CD8-positive, alpha-beta memory T cell (primary cell): ENCODE measurements at regions not wholly inside any gene's neighbourhood (a gene's known extent, or its start where the extent isn't known, plus 50 kb on each side); places are given as distances from the start of the nearest gene placed in this dataset.
A peak's percentile ranks its signal among the peaks of the same experiment; 100 is the strongest.

Experiments used
- CTCF ChIA-PET: fragments of 350-600 bp; sonication (Branson Sonifier 250); formaldehyde crosslinking; loops from one replicate; lab custom pipeline; 2021; ENCODE audit warnings: antibody characterized with exemption; lab: Charles Lee
- POLR2A ChIA-PET: fragments of 350-600 bp; sonication (Branson Sonifier 250); formaldehyde crosslinking; loops from one replicate; lab custom pipeline; 2021; ENCODE audit warnings: antibody characterized with exemption; lab: Charles Lee
- DNase-seq, 5 donors: peaks; one replicate each; pipeline versions ENCODE4 v3.0.0 to v3.0.0-alpha.2; 2020 to 2022; ENCODE audit warnings: mixed read lengths in 1 of 5
- H3K27ac ChIP-seq: one replicate; pipeline ENCODE4 v1.7.0; 2013; ENCODE audit warnings: low read depth, mild to moderate bottlenecking, low read length, moderate library complexity
- H3K27me3 ChIP-seq: 2 replicates; pipeline ENCODE4 v1.7.0; 2013; ENCODE audit warnings: low read length, mild to moderate bottlenecking; ENCODE audit not compliant: insufficient read depth, poor library complexity, severe bottlenecking
- H3K36me3 ChIP-seq: 2 replicates; pipeline ENCODE4 v1.7.0; 2013; ENCODE audit warnings: mild to moderate bottlenecking, low read length, moderate library complexity; ENCODE audit not compliant: insufficient read depth
- H3K4me1 ChIP-seq: 2 replicates; pipeline ENCODE4 v1.7.0; 2013; ENCODE audit warnings: mild to moderate bottlenecking, low read length, moderate library complexity; ENCODE audit not compliant: insufficient read depth
- H3K4me3 ChIP-seq: 2 replicates; pipeline ENCODE4 v1.7.0; 2013; ENCODE audit warnings: mild to moderate bottlenecking, low read length
- H3K9me3 ChIP-seq: 2 replicates; pipeline ENCODE4 v1.7.0; 2013; ENCODE audit warnings: mild to moderate bottlenecking, low read length
- H3K27ac Mint-ChIP-seq, 8 donors: one replicate each; pipeline ENCODE4 v1.8.0; 2020 to 2021; ENCODE audit warnings: mixed read lengths in 8 of 8, mild to moderate bottlenecking in 6 of 8, inconsistent platforms in 3 of 8, moderate library complexity in 3 of 8
- H3K27me3 Mint-ChIP-seq, 2 donors: one replicate each; pipeline ENCODE4 v1.8.0; 2020 to 2021; ENCODE audit warnings: mixed read lengths in 2 of 2, mild to moderate bottlenecking in 1 of 2, moderate library complexity in 1 of 2
- H3K36me3 Mint-ChIP-seq, 3 donors: one replicate each; pipeline ENCODE4 v1.8.0; 2020 to 2021; ENCODE audit warnings: mixed read lengths in 3 of 3, inconsistent platforms in 1 of 3, mild to moderate bottlenecking in 1 of 3
- H3K4me1 Mint-ChIP-seq, 3 donors: one replicate each; pipeline ENCODE4 v1.8.0; 2020 to 2021; ENCODE audit warnings: mixed read lengths in 3 of 3, inconsistent platforms in 1 of 3, mild to moderate bottlenecking in 1 of 3
- H3K4me3 Mint-ChIP-seq, 7 donors: one replicate each; pipeline ENCODE4 v1.8.0; 2020 to 2021; ENCODE audit warnings: mixed read lengths in 7 of 7, mild to moderate bottlenecking in 6 of 7, moderate library complexity in 4 of 7, inconsistent platforms in 2 of 7
- H3K9me3 Mint-ChIP-seq, 5 donors: one replicate each; pipeline ENCODE4 v1.8.0; 2020 to 2022; ENCODE audit warnings: mixed read lengths in 5 of 5, mild to moderate bottlenecking in 3 of 5, moderate library complexity in 2 of 5, inconsistent platforms in 1 of 5

DNA sequence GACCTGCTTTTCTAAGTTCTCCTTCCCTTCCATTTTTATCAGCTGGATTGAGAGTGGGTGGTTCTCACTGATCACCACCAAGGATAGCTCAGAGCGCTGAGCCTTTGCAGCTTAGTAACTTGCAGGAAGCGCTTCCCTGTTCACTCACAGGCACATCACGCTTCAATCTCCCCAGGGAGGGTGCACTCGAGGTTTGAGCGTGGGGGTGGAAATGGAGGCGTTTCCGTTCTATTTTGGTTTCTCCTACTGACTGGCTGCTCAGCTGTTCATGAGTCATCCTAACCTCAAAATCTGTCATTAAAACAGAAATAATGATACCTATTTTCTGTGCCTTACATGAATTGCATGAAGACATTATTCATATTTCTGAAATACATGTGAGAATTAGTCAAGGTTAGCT is 292.1 kb downstream of the SPRY2 start:
- peak in 2 of 5 donors; percentile 1 to 11 for DNase-seq
- Mint-ChIP-seq H3K36me3 (no peaks in the 10 kb centered on the region), H3K27me3 (no peaks in the 10 kb centered on the region), H3K4me3 (peak overlapping the region in 1 of 7 donors; percentile 4), H3K9me3 (peaks cover 0 to 4% (median under 1%) of the 10 kb centered on the region in 5 donors), H3K4me1 (peaks cover 0 to 9% (median 9%) of the 10 kb centered on the region in 3 donors), H3K27ac (peak overlapping the region in 1 of 8 donors; percentile 34)
- ChIA-PET POLR2A (no interaction called here), CTCF (no interaction called here)
- Histone ChIP-seq H3K27ac (no peak overlapping the region), H3K9me3 (no peaks in the 10 kb centered on the region), H3K4me3 (no peak overlapping the region), H3K4me1 (no peaks in the 10 kb centered on the region), H3K27me3 (no peaks in the 10 kb centered on the region), H3K36me3 (no peaks in the 10 kb centered on the region)

DNA sequence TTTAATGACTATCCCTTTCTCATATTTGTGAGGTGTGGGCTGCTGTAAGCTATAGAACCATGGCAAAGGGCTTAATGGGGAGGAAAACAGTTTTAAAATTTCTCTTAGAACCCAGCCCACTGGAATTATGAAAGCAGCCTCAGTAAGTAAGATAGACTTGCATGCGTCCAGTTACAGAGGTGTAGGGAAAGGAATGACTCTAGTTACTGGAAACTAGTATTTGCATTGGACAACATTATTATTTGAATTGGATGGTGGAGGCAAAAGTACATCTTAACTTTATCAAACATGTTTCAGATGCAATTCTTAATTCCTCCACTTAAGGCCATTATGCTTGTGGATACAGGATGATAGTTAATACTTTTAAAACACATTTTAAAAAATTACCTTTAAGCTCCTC is 292.9 kb downstream of the SPRY2 start:
- ChIA-PET POLR2A (no interaction called here), CTCF (no interaction called here)
- H3K36me3 Mint-ChIP-seq = no peaks in the 10 kb centered on the region
- DNase-seq = no peak
- no peak overlapping the region for H3K27ac Mint-ChIP-seq
- Histone ChIP-seq H3K27me3 (no peaks in the 10 kb centered on the region), H3K4me1 (no peaks in the 10 kb centered on the region), H3K36me3 (no peaks in the 10 kb centered on the region), H3K27ac (no peak overlapping the region), H3K4me3 (no peak overlapping the region), H3K9me3 (no peaks in the 10 kb centered on the region)
- peaks cover 0 to 5% (median 3%) of the 10 kb centered on the region in 5 donors for H3K9me3 Mint-ChIP-seq
- no peak overlapping the region for H3K4me3 Mint-ChIP-seq
- H3K27me3 Mint-ChIP-seq = no peaks in the 10 kb centered on the region
- H3K4me1 Mint-ChIP-seq = peaks cover 0 to 9% (median 9%) of the 10 kb centered on the region in 3 donors

DNA sequence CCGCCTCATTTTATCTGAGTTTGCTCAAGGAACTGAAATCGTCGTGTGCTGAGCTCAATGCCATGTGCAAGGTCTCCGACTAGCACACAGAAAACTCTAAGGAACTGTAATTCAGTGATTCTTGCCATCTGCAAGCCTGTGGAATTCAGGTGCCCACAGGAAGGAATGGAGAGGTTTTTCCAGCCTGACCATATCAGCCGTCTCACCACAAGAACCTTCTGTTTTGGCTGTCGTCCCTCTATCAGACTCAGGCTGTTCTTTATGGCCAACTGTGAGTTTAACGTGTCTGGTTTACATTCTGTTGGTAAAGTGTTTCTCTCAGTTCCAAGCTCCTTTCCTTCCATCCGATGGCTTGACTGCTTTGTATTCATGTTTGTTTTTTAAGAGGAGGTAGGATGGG is 293.5 kb downstream of the SPRY2 start:
- Mint-ChIP-seq H3K4me1 (peaks cover 0 to 9% (median 9%) of the 10 kb centered on the region in 3 donors), H3K27ac (peak overlapping the region in 1 of 8 donors; percentile 18), H3K27me3 (no peaks in the 10 kb centered on the region), H3K36me3 (no peaks in the 10 kb centered on the region), H3K9me3 (peaks cover 0 to 5% (median 3%) of the 10 kb centered on the region in 5 donors), H3K4me3 (no peak overlapping the region)
- ChIA-PET CTCF (no interaction called here), POLR2A (no interaction called here)
- no peak for DNase-seq
- Histone ChIP-seq H3K36me3 (no peaks in the 10 kb centered on the region), H3K4me3 (no peak overlapping the region), H3K27me3 (no peaks in the 10 kb centered on the region), H3K4me1 (no peaks in the 10 kb centered on the region), H3K27ac (no peak overlapping the region), H3K9me3 (no peaks in the 10 kb centered on the region)

DNA sequence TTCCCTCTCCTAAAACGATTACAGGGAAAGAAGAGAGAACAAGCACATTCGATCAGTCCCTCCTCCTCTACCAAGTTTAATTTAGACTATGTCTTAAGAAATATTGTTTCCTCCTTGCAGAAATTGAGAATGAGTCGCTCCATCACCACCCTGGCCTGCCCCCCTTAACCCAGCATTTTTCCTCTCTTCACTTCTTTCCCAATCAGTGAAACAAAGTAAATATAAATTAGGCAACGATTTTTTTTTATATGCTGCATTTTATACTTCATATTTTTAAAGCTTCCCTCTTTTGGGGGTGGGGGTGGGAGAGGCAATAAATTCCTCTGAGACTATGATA is 300.0 kb downstream of the SPRY2 start:
- no peak overlapping the region for H3K27ac ChIP-seq
- H3K4me1 ChIP-seq = no peaks in the 10 kb centered on the region
- Mint-ChIP-seq H3K36me3 (no peaks in the 10 kb centered on the region), H3K4me1 (no peaks in the 10 kb centered on the region), H3K4me3 (no peak overlapping the region), H3K27ac (no peak overlapping the region), H3K27me3 (no peaks in the 10 kb centered on the region), H3K9me3 (peaks cover 0 to 5% (median 0%) of the 10 kb centered on the region in 5 donors)
- no peak for DNase-seq
- ChIA-PET CTCF (no interaction called here), POLR2A (no interaction called here)
- H3K9me3 ChIP-seq = no peaks in the 10 kb centered on the region
- no peak overlapping the region for H3K4me3 ChIP-seq
- no peaks in the 10 kb centered on the region for H3K27me3 ChIP-seq
- no peaks in the 10 kb centered on the region for H3K36me3 ChIP-seq

DNA sequence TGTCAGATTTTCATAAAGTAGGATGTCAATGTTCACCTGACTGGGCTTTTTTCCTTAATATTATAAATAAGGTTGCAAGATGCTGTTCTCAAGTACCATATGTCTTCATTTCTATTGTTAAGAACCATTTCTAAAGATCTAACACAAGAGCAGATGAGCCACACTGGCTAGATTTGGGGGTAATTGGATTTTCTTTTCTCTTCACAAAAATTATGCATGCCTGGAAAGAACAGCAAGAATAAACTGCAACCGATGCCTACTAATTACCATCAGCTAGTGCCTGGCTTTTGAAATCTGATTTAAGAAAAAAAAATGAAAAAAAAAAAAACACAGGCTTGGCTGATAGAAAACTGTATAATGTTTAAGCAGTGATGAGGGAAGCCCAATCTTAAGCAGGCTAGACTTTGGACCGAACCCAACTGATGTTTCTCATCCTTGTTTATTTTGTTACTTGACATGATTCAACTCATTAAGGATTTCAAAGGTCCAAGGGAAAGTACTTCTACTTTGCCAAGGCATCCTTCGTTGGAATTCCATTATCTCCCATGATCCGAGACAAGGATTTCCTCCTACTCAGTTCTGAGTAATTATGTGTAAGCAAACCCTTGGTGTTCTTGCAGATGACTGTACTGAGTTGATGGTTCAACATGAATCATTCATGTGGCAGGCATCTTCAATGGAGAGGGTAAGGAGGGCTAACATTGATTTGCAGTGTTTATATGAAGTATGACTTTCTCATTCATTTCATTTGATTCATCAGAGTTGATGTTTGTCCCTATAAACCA is 300.5 kb downstream of the SPRY2 start:
- Mint-ChIP-seq H3K27me3 (no peaks in the 10 kb centered on the region), H3K4me3 (no peak overlapping the region)
- POLR2A ChIA-PET = no interaction called here

DNA sequence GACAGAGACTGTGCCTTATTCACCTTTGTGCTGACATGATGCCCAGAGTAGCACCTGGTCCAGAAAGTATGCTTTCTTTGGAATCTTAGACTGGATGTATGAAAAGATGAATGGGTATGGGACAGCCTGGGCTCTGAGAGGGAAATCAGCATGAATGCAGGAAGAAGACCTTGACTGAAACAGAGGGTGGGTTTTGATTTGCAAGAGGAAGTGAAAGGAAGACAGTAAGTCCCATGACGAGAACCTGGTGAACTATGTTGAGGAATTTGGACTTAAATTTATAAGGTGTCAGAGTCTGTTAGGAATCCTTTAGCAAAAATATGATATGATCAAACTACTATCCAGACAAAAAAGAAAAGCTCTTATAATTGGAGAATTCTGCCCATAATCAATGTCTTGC is 301.9 kb downstream of the SPRY2 start:
- Histone ChIP-seq H3K9me3 (no peaks in the 10 kb centered on the region), H3K4me3 (no peak overlapping the region), H3K27me3 (no peaks in the 10 kb centered on the region), H3K4me1 (no peaks in the 10 kb centered on the region), H3K36me3 (no peaks in the 10 kb centered on the region), H3K27ac (no peak overlapping the region)
- H3K27ac Mint-ChIP-seq = no peak overlapping the region
- DNase-seq = no peak
- H3K36me3 Mint-ChIP-seq = no peaks in the 10 kb centered on the region
- H3K4me3 Mint-ChIP-seq = no peak overlapping the region
- ChIA-PET CTCF (no interaction called here), POLR2A (no interaction called here)
- H3K9me3 Mint-ChIP-seq = peaks cover 0 to 8% (median 0%) of the 10 kb centered on the region in 5 donors
- H3K4me1 Mint-ChIP-seq = no peaks in the 10 kb centered on the region
- no peaks in the 10 kb centered on the region for H3K27me3 Mint-ChIP-seq

More for the DNA sequence above, 300.5 kb downstream of the SPRY2 start:
- no peaks in the 10 kb centered on the region for H3K4me1 Mint-ChIP-seq
- Histone ChIP-seq H3K27me3 (no peaks in the 10 kb centered on the region), H3K9me3 (no peaks in the 10 kb centered on the region), H3K27ac (no peak overlapping the region), H3K4me1 (no peaks in the 10 kb centered on the region), H3K36me3 (no peaks in the 10 kb centered on the region), H3K4me3 (no peak overlapping the region)
- CTCF ChIA-PET = no interaction called here
- H3K36me3 Mint-ChIP-seq = no peaks in the 10 kb centered on the region
- no peak for DNase-seq
- H3K27ac Mint-ChIP-seq = no peak overlapping the region
- peaks cover 0 to 7% (median 0%) of the 10 kb centered on the region in 5 donors for H3K9me3 Mint-ChIP-seq

DNA sequence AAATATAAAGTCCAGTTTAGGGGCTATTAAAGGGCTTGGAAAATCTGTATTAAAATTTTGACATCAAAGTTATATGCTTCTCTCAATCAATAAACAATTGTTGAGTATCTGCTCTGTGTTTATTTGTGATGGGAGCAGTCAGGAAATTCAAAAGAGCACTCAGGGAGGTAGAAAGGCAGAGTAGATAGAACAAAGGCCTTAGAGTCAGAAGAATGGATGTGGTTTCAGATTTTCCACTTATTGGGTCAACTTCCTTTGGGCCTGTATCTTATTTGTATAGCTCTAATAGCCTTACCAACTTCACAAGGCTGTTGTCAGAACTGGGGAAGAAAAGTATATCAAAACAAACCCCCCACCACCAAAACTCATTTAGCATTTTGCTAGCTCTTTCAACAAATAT is 302.6 kb downstream of the SPRY2 start:
- Histone ChIP-seq H3K27ac (no peak overlapping the region), H3K4me3 (no peak overlapping the region), H3K27me3 (no peaks in the 10 kb centered on the region), H3K4me1 (no peaks in the 10 kb centered on the region), H3K9me3 (no peaks in the 10 kb centered on the region), H3K36me3 (no peaks in the 10 kb centered on the region)
- Mint-ChIP-seq H3K27ac (peak overlapping the region in 1 of 8 donors; percentile 29), H3K9me3 (peaks cover 0 to 3% (median 0%) of the 10 kb centered on the region in 5 donors), H3K27me3 (no peaks in the 10 kb centered on the region), H3K4me1 (no peaks in the 10 kb centered on the region), H3K4me3 (no peak overlapping the region), H3K36me3 (no peaks in the 10 kb centered on the region)
- ChIA-PET POLR2A (no interaction called here), CTCF (no interaction called here)
- DNase-seq = no peak

DNA sequence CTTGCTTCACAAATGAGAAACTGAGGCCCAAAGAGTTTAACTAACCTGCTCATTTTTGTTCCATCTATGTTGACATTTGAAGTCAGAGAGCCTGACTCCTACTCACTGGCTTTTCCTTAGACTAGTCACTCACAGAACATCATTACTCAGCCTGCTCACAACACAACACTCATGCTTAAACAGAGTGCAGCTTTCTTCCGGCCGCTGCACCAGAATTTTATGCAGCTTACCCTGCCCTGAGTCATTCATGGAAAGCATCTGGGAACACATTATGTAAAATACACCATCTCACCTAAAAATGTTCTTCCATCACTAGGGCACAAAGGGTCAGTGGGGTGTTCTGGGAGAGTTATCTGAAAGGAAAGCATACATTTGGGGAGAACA is 303.4 kb downstream of the SPRY2 start:
- H3K4me3 Mint-ChIP-seq = no peak overlapping the region
- H3K4me1 Mint-ChIP-seq = no peaks in the 10 kb centered on the region
- H3K27me3 Mint-ChIP-seq = no peaks in the 10 kb centered on the region
- H3K9me3 ChIP-seq = no peaks in the 10 kb centered on the region
- peaks cover 0 to 3% (median 0%) of the 10 kb centered on the region in 5 donors for H3K9me3 Mint-ChIP-seq
- no peak overlapping the region for H3K4me3 ChIP-seq
- no peak overlapping the region for H3K27ac Mint-ChIP-seq
- CTCF ChIA-PET = no interaction called here
- H3K27ac ChIP-seq = no peak overlapping the region
- H3K27me3 ChIP-seq = no peaks in the 10 kb centered on the region
- no peaks in the 10 kb centered on the region for H3K36me3 Mint-ChIP-seq
- no peaks in the 10 kb centered on the region for H3K36me3 ChIP-seq
- H3K4me1 ChIP-seq = no peaks in the 10 kb centered on the region
- no peak for DNase-seq
- POLR2A ChIA-PET = no interaction called here
